ENCODE measurements at regions not wholly inside any gene's neighbourhood (a gene's known extent, or its start where the extent isn't known, plus 50 kb on each side); places are given as distances from the start of the nearest gene placed in this dataset.

GRCh38 chr2:4938206-4938605, 754.0 kb upstream of the SOX11 start:
- TF ChIP-seq BCL11A (IDR thresholded peaks at IDR 0.05; ENCODE audit: low read depth, low read length) (no peak), TAF1 (IDR thresholded peaks at IDR 0.05; ENCODE audit: borderline replicate concordance, low read depth, low read length) (no peak), REST (IDR thresholded peaks at IDR 0.05; ENCODE audit: low read depth, low read length) (no peak), RFX5 (IDR thresholded peaks at IDR 0.05; ENCODE audit: low read depth, low read length) (no peak), CTCF (IDR thresholded peaks at IDR 0.05 in 2 of 3, conservative IDR thresholded peaks at IDR 0.05 in 1 of 3; ENCODE audit: control insufficient read depth in 2 of 3, extremely low read depth in 1 of 3, insufficient read depth in 1 of 3, low read depth in 3 of 3, low read length in 3 of 3) (no peak), MAX (IDR thresholded peaks at IDR 0.05; ENCODE audit: low read depth, low read length) (no peak), CUX1 (IDR thresholded peaks at IDR 0.05; ENCODE audit: insufficient replicate concordance, low read depth, low read length) (no peak), ZZZ3 (IDR thresholded peaks at IDR 0.05; ENCODE audit: control insufficient read depth, insufficient read length, low read depth) (no peak)

All from GM12878 (cell line).